ENCODE measurements at regions not wholly inside any gene's neighbourhood (a gene's known extent, or its start where the extent isn't known, plus 50 kb on each side); places are given as distances from the start of the nearest gene placed in this dataset.
A peak's percentile ranks its signal among the peaks of the same experiment; 100 is the strongest.

- no peak for DNase-seq
Measured at GRCh38 chr10:78699971-78700370, 368.8 kb upstream of the ZMIZ1 start.

- DNase-seq, result peak; percentile 33 to 43 (median 41)
Measured at GRCh38 chr10:78700413-78700812, 368.4 kb upstream of the ZMIZ1 start.

DNA sequence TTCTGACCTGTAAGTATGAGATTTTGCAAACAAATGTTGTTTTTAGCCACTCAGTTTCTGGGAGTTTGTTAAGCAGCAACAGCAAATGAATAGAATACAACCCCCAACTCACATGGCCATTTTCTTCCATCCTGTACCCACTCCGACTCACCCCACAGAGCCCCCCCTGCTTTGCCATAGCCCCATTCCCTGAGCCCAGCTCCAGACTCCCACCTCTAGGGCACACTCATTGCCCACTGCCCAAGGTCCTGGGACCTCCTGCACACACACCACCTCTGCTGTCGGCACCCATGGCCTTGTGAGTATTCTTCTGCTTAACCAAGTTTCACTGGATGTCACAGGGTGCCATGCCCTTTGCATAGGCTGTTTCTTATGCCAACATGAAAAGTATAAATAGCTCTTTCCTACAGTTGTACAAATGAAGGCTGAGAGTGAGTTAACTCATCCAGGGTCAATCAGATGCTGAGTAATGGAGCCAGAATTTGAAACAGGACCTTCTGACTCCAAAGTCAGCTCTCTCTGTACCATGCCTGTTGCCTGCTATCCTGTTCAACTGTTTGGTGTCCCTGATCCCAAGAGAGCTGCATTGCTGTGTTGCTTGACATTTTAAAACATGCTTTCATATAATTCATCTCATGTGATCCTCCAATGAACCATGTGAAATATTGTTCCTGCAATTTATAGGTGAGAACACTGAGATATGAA, 367.8 kb upstream of the ZMIZ1 start:
- no peak for DNase-seq

DNA sequence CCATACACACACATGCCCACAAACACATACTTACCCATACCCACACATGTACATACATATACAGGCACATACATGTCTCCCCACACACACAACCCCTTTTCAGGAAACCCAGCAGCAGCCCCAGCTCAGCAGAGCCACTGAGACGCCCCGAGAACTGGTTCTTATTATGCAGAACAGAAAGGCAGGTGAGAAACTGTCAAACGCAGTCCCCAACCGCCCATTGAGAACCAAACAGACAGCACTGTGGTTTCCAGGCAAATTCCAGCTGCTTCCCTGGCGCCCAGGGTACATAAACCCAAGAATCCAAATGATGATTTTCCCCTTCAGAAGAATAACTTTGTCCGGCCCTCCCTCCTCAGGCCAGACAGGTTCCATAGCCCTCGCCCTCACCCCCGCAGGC, 366.6 kb upstream of the ZMIZ1 start:
- no peak for DNase-seq

- no peak for DNase-seq
Measured at GRCh38 chr10:78702876-78703275, 365.9 kb upstream of the ZMIZ1 start.

GRCh38 chr10:78703593-78703992, 365.2 kb upstream of the ZMIZ1 start:
- DNase-seq, result no peak

GRCh38 chr10:78706256-78706655, 362.5 kb upstream of the ZMIZ1 start:
- DNase-seq, result no peak

DNA sequence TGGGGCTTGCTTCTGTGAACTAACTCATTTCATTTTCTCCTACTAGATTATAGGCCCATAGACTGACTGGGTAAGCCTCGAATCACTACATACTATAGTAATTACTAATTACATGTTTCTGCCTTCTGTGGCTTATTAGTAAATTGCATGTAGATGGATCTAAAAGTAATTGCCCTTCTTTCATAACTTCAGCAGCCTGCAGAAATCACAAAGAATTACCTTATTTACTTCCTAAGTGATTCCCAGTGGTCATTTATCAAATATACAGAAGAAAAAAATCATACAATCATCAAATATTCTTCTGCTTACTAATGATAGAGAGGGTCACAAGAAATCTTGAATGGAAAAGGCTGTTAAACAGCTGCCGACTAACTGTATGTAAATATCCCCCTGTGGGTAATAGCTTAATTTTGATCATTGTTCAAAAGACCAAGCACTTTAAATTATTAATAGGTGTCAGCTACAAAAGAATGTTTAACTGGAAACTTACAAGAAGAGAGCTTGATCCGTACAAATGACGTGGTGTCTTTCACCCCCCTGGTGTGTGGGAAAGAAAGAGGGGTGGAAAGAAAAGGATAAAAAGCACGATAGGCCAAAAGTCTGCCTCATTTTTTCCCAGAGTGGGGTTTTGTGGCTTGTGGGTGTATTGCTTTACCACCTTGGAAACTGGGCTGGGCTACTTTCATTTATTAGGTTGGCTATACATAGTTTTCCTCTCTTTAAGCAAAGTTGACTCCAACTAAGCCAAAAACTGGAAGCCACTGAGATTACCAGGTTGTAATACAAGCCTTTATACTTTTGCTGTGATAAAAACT, 361.8 kb upstream of the ZMIZ1 start:
- DNase-seq, result no peak

GRCh38 chr10:78707745-78708144, 361.0 kb upstream of the ZMIZ1 start:
- DNase-seq, result no peak

GRCh38 chr10:78712147-78712546, 356.6 kb upstream of the ZMIZ1 start:
- DNase-seq, result no peak

- no peak for DNase-seq
Measured at GRCh38 chr10:78713659-78714058, 355.1 kb upstream of the ZMIZ1 start.

DNA sequence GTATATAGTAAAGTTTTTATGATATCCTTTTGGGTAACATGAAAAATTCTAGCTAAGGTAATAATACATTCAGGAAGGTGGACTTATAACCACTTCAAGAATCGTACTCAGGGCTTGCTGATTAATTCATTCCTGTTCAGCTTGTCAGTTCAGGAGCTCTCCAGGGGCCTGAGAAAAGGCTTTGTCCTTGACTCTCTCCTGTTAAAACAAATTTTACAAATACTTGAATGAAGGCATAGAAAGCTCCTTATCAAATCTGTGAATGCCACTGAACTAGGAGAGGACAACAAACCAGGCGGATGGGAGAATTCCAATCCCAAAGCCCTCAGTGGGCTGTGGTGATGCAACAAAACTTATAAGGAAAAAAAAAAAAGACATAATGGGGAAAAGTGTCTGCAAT, 354.5 kb upstream of the ZMIZ1 start:
- no peak for DNase-seq

- no peak for DNase-seq
Measured at GRCh38 chr10:78715435-78715834, 353.3 kb upstream of the ZMIZ1 start.

GRCh38 chr10:78716043-78716660, 352.6 kb upstream of the ZMIZ1 start:
- DNase-seq, result peak in 1 of 3 donors; percentile 25

- DNase-seq, result no peak
Measured at GRCh38 chr10:78717200-78717599, 351.6 kb upstream of the ZMIZ1 start.

GRCh38 chr10:78718032-78718572, 350.7 kb upstream of the ZMIZ1 start:
- DNase-seq, result no peak

GRCh38 chr10:78719276-78719675, 349.5 kb upstream of the ZMIZ1 start:
- DNase-seq, result no peak

GRCh38 chr10:78720091-78720490, 348.7 kb upstream of the ZMIZ1 start:
- DNase-seq, result no peak

- no peak for DNase-seq
Measured at GRCh38 chr10:78721231-78721630, 347.5 kb upstream of the ZMIZ1 start.

- no peak for DNase-seq
Measured at GRCh38 chr10:78724846-78725245, 343.9 kb upstream of the ZMIZ1 start.

DNA sequence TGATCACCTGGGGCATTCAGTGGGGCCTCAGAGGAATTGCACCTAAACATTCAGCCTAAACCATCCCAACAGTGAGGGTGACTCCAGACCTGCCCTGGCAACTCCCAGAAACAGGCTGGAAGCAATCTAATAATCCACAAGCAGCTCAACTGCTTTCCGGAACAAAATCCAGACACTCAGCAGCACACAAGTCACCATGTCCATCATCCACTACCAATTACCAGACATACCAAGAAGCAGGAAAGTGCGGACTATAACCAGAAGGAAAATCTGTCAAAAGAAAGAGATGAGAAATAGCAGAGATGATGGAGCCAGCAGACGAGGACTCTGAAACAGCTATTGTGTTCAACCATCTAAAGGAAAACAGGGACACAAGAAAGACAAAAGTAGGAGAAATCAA, 342.6 kb upstream of the ZMIZ1 start:
- no peak for DNase-seq

- no peak for DNase-seq
Measured at GRCh38 chr10:78727251-78727650, 341.5 kb upstream of the ZMIZ1 start.

DNA sequence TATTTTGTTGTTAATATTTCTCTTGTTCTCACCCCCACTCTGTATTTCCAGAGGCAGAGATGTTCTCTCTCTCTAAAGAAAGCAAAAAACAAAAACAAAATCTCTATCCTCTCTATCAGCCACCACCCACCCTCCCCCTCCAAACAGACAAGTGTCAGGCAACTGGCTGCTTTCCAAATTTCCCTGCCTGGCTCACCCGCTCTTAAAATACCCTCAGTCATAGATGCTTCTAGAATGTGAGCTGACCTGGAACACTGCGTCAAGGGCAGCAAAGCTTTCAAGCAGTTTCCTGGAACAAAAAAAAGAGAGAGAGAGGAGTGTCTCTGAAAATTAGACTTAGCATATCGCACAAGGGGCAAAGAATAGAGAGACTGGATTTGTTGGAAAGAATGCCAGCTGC, 341.0 kb upstream of the ZMIZ1 start:
- no peak for DNase-seq

GRCh38 chr10:78728176-78728575, 340.6 kb upstream of the ZMIZ1 start:
- DNase-seq, result no peak

Data from suppressor macrophage treated with lipopolysaccharide for 1 hour (primary cell).